ENCODE measurements at regions not wholly inside any gene's neighbourhood (a gene's known extent, or its start where the extent isn't known, plus 50 kb on each side); places are given as distances from the start of the nearest gene placed in this dataset.

DNA sequence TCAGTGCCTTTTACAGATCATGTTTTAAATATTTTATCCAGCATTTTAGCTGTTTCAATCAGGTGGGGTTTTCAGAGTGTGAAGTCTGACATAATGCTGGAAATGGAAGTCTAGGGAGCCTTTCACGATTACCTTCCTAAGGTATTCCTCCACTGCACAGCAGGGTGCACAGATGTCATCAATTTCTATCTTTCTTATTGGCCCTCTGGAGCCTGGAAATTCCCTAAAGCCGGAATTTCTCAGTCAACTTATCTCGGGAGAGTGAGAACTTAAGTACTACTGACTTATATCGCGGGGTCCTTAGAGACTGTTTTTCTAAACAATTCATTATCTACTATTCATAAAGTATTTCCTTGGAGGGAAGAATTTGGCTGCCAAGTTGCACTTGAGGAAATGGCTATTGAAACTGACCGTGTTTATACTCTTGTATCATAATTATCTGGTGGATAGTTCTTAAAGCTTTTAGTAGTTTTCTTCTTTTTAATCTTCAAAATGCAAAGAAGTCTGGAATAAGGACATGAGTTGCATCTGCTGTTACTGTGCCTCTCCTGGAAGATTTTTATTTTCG lies 311.8 kb upstream of the B3GALT2 start:
- DNase-seq = no peak

DNA sequence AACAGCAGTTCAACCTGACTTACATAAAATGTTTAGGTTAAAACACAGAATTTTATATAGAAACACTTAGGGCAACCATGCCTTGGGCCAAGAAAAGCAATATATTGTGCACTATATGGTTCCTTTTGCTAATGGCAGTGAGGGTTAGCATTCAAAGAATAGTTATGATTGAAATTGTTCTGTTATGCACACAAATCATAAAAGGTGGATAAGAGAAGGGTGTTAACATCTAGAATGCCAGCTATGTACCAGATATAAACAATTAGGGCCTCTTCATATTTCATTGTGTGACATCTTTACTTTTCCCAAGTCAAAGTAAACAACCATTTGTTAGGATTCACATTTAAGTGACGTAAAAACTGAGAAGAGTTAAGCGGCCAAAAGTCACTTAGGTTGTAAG lies 308.0 kb upstream of the B3GALT2 start:
- DNase-seq = no peak

DNA sequence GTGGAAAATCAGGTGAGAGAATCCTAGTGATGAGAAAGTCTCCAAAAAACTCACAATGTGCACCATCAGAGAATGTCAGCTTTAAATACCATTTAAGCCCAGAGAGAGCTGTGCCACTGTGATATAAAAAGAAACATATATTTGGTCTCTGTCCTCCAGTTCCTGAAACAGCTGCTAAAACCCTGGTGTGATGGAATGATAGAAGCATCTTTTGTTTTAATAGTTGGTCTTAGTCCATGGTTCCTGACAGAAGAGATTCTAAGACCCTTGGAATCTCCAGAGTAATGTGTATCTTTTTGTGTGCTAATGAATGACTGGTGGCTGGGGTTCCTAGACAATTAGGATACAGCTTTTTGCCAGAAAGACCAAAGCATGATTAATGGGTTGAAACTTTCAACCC lies 302.8 kb upstream of the B3GALT2 start:
- DNase-seq = no peak

DNA sequence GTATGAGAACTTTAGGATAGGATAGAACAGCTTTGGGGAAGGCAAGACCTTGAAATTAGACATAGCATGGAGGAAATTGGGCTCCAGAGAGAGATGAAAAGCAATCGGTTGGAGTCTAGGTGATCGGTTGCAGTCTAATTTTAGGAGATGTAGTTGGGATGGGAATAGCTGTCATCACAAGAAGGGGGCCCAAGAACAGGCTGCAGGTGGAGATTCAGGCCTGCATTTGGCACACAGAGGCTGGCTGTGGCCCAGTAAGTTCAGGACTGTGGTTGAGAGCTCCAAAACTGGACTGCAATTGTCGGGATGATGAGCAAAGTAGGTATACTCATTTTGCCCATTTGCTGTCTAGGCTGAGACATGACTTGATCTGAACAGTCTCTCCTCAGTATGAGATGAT lies 301.3 kb upstream of the B3GALT2 start:
- DNase-seq = no peak

DNA sequence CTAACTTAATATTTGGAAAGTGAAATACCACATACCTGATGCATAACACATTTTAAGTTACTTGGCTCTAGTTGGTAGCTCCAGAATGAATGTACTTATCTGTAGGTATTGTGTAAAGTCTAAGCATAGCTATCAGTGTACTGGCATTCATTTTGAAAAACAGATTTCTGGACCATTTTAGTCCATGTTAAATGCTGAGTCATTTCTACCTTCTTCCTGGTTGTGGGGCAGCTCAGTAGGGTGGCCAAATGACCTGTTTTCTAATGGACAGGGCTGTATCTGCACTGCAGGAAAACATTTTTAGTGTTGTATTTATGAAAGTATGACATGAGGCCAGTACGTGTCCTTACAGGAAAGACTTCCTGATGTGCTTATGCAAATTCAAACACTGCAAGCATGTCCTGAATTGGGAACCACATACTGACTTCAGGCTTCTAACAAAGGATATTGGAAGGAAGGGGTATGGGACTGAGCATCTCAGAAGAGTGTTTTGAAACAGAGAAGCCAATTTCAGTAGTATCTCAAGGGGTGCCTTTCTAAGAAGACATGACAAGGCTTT lies 300.3 kb upstream of the B3GALT2 start:
- DNase-seq = no peak

DNA sequence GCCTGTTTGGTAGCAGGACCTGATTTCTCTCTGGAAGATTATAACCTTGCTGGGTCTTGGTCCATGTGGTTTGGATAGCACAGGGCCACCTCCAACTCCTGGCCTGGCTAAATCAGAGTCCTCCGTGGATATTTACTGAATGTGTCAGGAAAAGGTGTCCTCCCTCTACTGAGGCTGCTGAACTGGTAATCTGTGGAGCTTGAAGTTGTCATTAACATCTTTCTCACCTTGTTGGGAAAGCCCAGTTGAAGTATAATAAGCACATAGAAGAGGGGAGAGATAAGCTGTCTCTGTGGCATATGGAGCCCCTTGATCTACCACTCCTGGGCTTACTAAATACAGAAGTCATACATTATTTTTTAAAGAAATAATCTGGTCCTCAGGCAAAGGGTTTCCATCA lies 294.3 kb upstream of the B3GALT2 start:
- no peak for DNase-seq

DNA sequence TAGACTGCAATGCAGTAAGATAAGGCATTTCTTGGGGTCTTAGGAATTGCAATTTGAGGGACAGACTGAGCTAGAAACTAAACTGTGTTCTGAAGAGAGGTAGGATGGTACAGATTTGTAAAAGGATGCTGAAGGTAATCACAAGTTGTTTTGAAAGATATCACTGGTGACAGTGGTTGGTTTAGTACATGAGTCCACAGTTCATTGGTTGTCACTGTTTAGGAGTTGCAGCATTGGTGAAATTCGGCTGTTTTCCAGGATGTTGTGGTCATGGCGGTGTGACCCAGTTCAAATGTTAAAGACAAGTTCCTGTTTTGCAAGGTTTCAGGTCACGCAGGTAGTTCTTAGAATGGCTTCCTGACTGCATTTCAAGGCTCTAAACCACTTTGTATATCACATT lies 292.8 kb upstream of the B3GALT2 start:
- DNase-seq = no peak

DNA sequence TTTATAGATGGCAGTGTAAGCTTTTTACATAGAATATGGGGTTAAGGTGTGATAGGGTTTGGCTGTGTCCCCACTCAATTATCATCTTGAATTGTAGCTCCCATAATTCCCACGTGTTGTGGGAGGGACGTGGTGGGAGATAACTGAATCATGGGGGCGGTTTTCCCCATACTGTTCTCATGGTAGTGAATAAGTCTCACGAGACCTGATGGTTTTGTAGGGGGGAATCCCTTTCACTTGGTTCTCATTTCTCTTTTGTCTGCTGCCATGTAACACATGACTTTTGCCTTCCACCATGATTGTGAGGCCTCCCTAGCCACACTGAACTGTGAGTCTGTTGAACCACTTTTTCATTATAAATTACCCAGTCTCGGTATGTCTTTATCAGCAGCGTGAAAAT lies 290.3 kb upstream of the B3GALT2 start:
- no peak for DNase-seq

DNA sequence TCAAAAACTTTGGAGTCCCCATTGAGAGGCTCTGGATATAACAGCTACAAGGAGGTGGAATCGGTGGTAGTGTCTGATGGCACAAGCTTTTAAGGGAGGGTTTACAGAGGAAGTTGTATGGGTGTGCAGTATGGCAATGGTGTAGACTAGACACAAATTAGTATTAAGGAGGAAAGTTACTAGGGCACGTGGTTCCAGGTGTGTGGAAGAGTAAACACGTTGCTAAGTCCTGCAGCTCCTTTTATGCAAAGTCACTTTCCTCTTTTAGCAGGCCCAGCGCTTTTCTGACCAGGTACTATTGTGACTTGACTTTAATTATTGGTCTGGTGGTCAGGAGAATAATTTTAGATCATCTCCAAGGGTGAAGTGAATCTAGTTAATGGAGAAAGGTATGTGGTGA lies 287.5 kb upstream of the B3GALT2 start:
- no peak for DNase-seq

DNA sequence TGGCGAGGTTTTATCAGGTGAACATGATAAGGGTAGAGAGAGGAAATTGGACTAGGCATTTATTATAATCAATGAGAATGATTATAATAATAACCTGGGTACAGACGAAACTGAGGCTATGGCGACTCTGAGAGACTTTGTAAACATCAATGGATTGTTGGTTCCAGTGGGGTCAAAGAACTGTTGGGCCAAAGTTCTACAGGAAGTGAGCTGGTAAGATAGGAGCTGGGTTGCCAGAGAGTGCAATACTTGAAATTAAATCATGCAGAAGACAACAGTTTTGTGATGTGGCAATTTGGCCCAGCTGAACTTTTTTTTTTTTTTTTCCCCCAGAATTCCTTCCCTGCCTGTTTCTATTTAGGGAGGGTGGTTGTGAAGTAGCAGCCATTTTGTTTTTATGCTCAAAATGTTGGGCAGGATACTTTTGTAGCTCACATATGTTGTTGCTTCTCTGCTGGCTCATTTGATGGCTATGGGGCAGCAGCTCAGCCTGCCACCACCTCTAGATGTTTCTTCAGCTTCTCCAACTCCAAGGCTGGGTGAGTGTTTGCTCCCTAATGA lies 286.5 kb upstream of the B3GALT2 start:
- DNase-seq = no peak

DNA sequence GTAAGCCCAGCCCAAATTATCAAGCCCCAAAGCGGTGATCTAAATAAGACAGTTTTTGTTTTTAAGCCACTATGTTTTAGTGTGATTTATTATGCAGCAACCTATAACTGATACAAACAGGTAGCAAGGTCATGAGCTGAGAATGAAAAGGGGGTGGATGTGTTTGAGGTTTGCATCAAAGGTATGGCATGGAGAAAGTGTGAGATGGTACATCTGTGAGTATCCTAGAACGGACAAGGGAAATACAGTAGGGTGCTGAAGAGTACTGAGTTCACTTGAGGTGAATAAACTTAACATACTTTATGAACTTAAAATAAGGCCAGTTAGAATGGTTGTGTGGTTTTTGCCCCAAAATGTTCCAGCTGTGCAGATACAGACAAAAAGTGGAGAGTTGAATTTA lies 286.0 kb upstream of the B3GALT2 start:
- no peak for DNase-seq

DNA sequence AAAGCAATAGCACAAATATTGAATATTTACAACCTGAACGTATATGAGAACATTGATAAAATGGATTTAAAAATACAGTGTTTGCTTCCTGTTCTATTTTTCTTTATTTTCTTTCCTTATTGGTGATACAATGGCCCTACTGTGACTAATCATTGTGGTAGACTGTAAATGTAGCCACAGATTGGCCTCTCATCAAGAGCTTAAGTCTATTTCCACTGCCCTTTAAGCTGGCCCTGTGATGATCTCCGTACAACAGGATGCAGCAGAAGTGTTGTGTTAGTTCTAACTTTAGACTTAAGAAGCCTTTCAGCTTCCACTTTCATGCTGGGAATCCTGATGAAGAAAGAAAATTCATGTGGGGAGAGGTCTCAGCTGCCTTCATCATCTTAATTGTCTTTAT lies 285.6 kb upstream of the B3GALT2 start:
- no peak for DNase-seq

DNA sequence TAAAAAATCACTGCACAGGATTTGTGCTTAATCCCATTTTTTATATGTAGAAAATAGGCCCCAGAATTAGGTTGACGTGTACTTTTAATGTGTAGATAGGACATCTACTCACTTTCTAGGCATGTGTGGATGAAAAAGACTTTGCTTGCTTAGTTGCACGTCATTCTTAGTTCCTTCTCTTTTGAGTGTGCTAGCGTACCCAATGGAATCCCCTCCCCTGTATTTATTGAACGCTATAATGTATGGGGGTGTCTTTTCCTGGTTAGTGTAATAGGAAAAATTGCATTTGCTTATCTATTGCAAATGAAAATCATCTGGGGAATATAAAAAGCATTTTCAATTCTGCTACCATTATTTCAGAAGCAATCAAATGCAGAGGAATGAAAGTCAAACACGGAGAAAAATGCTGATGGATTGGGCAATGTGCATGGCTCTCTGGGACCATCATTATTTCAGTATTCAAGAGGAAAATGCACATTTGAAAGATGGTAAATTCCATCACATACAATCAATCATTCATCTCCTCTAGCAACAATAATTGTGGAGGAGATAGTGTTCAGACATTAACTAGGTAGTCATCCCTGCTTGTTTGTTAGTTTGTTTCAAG lies 277.0 kb upstream of the B3GALT2 start:
- DNase-seq = no peak

DNA sequence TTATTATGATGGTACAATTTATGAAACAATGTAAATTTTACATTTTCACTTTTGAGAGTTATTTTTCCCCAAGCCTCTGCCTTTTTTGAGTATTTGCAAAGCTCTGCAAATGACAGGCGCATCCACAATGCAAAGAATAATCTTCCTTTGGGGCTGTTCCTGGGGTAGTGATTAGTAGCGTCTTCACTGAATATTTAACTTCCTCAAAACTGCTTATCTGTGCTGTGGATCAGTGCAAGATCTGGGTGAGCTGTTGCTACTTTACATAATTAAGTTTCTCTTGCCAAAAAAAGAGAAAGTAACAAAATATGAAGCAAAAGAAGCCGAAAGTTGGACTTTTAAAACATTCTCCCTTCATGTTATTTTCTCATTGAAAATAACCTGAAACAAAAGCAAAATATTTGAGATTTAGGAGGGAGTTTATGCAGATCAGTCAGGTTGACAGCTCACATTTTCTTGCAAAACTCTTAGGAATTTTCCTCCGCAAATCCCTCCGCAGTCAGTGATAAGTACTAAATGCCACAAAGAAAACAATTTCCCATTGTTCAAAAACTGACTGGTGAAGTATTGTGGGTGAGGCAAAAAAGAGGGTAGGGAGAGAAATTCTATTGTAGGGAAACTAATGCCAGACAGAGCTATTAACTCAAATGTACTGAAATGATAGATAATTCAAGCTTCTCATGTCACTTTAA lies 276.4 kb upstream of the B3GALT2 start:
- DNase-seq = no peak

DNA sequence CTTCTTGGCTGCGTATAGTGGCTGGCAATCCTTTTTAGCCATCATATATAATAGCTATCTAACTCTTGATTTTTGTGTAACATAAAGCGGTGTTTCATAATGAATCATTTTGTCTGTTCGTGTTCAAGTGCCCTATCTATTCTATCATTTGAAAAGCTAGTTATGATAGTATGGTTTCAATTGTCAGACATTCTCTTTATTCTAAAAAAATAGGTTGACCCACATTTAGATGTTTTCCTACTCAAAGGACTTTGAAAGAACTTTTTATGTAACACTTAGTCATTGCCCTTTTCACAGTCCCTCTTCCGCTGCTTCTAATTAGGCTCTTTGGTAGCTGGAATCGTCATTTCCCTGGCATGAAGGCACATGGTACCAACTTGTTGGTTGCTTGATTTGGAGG lies 272.2 kb upstream of the B3GALT2 start:
- no peak for DNase-seq

DNA sequence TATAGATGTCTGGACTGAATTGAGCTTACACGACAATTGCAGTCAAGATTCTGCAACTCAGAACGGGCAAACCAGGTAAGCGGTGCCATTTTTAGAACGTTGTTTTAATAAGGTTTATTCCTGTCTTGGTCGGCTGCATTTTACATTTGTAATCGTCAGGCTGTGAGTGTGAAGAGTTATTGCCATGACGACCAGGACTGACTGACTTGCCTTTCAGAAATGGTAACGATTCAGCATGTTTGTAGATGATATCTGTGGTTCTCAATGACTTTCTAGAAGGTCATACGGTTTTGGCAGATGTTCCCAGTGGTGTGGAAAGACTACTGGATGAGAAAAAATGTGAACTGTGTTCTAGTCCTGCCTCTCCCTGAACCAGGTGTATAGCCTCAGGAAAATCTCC lies 271.3 kb upstream of the B3GALT2 start:
- DNase-seq = no peak

DNA sequence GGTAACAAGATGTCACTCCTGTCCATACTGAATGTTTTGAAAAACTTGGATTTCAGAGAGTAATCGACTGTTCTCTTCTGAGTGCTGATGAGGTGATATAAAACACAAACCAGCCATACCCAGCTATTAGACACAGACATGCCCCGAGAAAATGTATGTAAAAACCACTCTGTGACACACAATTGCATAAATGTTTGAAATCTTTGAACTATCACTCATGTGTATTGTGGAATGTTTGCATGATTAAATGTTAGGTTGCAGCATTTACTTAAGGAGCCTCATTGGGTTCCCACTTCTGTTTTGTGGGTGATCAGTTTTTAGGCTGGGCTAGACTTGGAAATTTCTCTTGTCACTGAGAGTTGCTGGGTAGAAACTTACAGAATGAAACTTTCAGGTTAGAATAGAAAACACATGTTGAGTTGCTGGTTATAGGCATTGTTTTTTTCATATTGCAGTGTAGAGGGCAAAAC lies 270.4 kb upstream of the B3GALT2 start:
- DNase-seq = no peak

DNA sequence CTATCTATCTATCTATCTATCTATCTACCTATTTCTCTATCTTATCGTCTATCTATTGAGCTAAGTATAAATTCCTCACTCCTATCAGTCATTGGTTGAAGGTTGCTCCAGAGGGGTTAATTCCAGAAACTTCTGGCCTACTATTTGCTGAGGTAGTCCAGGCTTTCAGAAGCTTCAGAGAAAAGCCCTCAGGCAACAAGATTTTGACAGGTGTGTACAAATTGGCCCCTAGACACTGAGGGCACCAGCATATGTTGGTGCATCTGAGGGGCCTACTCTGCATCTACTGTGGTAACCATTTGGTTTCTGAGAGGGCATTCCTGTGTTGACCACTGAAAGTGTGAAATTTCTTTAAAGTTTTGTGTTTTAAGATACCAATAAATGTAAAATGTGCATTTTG lies 265.2 kb upstream of the B3GALT2 start:
- DNase-seq = no peak

DNA sequence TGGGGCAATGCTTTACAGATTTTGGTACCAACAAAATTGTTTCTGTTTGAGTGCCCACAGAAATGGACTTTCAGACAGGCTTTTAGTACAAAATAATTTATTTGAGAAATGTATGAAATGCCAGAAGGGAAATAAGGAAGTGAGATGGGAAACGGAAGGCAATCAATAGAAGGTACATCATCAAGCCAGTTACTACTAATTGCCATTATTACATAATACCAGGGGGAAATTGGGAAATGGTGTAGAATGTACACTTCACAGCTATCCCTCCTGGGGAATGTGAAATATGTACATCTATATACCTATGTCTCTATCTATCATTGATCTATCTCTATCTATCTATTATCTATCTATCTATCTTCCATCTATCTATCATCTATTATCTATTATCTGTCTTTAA lies 264.6 kb upstream of the B3GALT2 start:
- no peak for DNase-seq

DNA sequence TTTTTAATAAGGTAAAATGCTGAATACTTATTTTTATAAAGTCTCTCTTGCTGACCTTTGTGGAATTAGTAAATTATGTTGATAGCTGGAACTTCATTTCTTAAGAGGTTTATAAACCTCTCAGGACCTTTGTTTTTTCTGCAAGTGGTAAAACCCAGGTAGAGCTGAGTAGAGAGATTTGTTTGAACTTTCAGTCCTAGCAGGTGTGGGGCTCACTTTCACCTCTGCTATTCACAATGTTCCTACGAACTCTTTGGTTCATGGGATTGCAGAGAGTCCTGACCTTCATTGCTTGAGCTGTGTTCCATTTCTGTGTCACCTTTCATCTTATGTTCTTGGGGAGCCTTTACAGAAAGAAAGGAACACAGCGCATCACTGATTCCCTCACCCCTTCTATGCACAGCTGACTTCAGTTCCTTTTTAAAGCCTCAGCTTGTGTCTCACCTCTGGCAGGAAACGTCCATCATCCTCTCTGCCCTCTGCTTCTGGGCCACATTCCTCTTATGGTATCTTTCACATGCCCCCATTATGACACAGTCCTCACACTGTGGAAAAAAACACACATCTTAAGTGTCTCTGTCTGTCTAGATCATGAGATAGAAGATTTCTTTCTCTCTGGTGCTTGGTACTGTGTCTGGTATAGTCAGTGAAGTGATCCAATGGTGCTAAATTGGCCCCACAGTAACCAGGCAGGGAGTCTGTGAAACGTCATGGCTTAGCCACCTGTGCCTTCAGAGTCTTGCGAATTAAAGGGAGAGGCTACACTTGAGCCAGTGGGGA lies 262.5 kb upstream of the B3GALT2 start:
- no peak for DNase-seq

DNA sequence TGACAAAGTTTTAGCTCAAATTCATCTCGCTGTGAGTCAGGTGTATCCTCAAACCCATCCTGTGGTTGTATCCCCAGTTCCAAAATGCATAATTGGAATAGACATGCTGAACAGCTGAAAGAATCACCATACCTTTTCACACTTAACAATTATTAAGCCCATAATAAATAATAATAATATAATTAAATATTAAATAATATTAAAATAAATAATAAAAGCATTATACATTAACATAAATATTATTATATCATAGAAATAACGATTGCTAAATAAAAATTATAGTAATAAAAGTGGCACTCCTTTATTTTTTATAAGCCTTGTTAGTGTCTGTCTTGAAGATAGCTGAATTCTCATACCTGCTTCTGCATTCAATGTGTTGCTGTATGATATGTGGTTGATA lies 257.5 kb upstream of the B3GALT2 start:
- DNase-seq = no peak

DNA sequence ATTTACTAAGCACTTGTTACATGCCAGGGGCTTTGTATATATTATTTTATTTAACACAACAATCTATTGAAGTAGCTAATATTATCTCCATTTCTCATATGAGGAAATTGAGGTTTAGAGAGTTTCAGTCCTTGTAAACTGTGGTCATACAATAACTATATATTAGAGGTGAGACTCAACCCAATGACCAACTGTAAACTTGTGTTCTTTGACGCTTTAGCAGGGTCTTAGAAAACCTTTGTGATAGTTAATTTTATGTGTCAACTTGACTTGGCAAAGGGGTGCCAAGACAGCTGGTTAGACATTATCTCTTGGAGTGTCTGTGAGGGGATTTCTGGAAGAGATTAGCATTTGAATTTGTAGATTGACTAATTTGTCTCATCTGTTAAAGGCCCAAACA lies 252.4 kb upstream of the B3GALT2 start:
- no peak for DNase-seq

DNA sequence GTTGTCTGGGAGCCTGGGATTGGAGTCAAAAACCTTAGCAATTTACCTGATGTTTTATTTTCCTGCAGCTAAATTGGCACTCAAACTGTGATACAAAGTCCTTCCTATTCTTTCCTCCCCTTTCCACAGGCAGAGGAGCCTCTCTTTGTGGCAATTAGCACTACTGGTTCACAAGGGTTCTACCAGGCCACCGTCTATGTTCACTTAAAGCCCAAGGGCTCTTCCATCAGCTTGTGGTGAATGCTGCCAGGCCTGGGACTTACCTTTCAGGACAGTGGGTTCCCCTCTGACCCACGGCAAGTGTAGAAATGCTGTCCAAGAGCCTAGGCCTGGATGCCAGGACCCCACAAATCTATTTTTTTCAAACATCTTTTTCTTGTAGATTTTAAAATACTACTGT lies 251.9 kb upstream of the B3GALT2 start:
- DNase-seq = no peak

Data from NCI-H2171 treated with DMSO at 0.1 percent for 48 hours (cell line).